ENCODE measurements at regions not wholly inside any gene's neighbourhood (a gene's known extent, or its start where the extent isn't known, plus 50 kb on each side); places are given as distances from the start of the nearest gene placed in this dataset.

- DNase-seq (ENCODE audit: low read depth): no peak
- no peak overlapping the region for H3K4me3 ChIP-seq (replicated peaks; ENCODE audit: low read depth, low read length)
- TF ChIP-seq, protein P1, sequence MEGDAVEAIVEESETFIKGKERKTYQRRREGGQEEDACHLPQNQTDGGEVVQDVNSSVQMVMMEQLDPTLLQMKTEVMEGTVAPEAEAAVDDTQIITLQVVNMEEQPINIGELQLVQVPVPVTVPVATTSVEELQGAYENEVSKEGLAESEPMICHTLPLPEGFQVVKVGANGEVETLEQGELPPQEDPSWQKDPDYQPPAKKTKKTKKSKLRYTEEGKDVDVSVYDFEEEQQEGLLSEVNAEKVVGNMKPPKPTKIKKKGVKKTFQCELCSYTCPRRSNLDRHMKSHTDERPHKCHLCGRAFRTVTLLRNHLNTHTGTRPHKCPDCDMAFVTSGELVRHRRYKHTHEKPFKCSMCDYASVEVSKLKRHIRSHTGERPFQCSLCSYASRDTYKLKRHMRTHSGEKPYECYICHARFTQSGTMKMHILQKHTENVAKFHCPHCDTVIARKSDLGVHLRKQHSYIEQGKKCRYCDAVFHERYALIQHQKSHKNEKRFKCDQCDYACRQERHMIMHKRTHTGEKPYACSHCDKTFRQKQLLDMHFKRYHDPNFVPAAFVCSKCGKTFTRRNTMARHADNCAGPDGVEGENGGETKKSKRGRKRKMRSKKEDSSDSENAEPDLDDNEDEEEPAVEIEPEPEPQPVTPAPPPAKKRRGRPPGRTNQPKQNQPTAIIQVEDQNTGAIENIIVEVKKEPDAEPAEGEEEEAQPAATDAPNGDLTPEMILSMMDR (IDR thresholded peaks at IDR 0.05; ENCODE audit: low read length, missing control alignments): no peak
Measured at GRCh38 chr10:121078036-121078435, 226.9 kb downstream of the WDR11 start.

DNA sequence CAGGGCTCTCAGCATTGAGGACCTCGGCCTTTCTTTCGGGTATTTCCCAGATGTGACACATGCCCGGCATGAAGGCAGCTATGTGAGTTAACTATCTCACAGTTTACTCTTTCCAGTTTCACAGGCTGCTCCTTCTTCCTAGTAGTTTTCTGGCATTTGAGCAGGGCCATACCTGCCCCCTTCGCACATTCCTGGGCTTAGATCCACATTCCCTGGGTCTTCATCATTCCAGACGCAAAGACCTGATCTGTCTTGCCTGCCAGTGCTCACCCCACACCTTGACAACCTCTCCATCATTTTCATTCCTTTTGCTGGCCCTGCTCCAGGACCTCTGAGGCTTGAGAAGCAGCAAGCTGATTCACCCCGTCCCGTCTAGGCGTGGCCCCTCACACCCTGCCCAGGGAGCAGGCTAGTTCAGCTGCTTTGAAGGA, 227.5 kb downstream of the WDR11 start:
- DNase-seq (ENCODE audit: low read depth): no peak

DNA sequence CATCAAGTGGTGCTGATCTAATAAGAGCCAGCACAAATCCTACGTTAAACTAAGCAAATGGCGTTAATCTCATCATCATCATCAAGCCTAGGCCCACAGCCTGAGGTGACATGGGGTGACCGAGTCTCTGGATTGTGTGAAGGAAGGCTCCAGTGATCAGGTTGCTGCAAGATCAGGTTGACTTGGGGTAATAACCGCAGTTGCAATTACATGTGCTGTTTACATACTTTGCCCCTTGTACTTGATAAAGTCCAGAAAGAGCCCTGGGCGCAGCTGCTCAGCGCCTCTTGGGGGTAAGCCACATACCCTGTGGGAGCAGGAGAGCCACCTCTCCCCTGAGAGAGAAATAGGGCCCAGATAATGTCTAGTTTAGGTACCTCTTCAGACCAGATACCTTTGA, 228.1 kb downstream of the WDR11 start:
- TF ChIP-seq, protein P1 (IDR thresholded peaks at IDR 0.05; ENCODE audit: low read length, missing control alignments): no peak

More for the DNA sequence above, 227.5 kb downstream of the WDR11 start:
- TF ChIP-seq, protein P1 (IDR thresholded peaks at IDR 0.05; ENCODE audit: low read length, missing control alignments): no peak
- no peak overlapping the region for H3K4me3 ChIP-seq (replicated peaks; ENCODE audit: low read depth, low read length)

DNA sequence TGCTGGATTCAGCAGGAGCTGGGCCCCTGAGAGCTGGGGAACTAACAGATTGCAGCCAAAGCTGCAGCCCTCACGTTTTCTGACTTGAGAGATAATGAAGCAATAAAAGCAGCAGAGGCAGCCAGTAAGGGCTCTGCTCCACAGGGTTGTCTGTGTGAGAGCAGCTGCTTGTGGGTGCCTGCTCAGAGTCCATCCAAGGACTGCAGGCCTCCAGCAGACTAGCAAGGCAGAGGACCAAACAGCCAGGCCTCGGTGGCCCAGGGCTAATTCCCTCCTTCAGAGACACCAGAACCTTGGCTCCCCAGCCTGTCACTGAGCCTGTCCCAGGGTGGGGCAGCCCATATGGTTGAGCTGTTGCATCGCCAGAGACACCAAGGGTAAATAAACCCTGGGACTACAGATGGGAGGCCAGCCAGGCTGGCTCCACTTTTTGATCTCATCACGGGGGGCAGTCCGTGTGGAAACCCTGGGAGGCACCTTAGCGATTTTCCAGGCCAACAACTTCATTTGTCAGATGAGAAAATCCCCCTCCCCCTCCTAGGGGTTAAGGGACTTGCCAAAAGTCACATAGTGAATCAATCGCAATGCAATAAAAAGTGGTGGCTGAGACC, 229.2 kb downstream of the WDR11 start:
- TF ChIP-seq, protein P1 (IDR thresholded peaks at IDR 0.05; ENCODE audit: low read length, missing control alignments): no peak

More for the DNA sequence above, 228.1 kb downstream of the WDR11 start:
- H3K4me3 ChIP-seq (replicated peaks; ENCODE audit: low read depth, low read length): no peak overlapping the region
- DNase-seq (ENCODE audit: low read depth): no peak

GRCh38 chr10:121081306-121081705, 230.1 kb downstream of the WDR11 start:
- no peak for DNase-seq (ENCODE audit: low read depth)
- H3K4me3 ChIP-seq (replicated peaks; ENCODE audit: low read depth, low read length): no peak overlapping the region
- TF ChIP-seq, protein P1 (IDR thresholded peaks at IDR 0.05; ENCODE audit: low read length, missing control alignments): no peak

More for the DNA sequence above, 229.2 kb downstream of the WDR11 start:
- no peak overlapping the region for H3K4me3 ChIP-seq (replicated peaks; ENCODE audit: low read depth, low read length)
- DNase-seq (ENCODE audit: low read depth): no peak

- TF ChIP-seq, protein P1 (IDR thresholded peaks at IDR 0.05; ENCODE audit: low read length, missing control alignments): no peak
- no peak overlapping the region for H3K4me3 ChIP-seq (replicated peaks; ENCODE audit: low read depth, low read length)
- DNase-seq (ENCODE audit: low read depth): no peak
Measured at GRCh38 chr10:121082984-121083383, 231.8 kb downstream of the WDR11 start.
